Lower lobe of right lung (tissue), 2 donors: ENCODE measurements at regions not wholly inside any gene's neighbourhood (a gene's known extent, or its start where the extent isn't known, plus 50 kb on each side); places are given as distances from the start of the nearest gene placed in this dataset.

ENCODE experiments used
- ATAC-seq, 2 donors: fragments of 200-7000 bp; cut with Tn5 transposase; one replicate each; pipeline ENCODE4 v1.9.1; 2020 to 2022; ENCODE audit warnings: mild to moderate bottlenecking in 2 of 2, moderate library complexity in 2 of 2
- DNase-seq: peaks from one replicate; pipeline ENCODE4 v3.0.0-alpha.2; 2020
- H3K27ac ChIP-seq: fragments of 200-600 bp; one replicate; pipeline ENCODE4 v1.8.0; 2022
- H3K27me3 ChIP-seq: fragments of 200-600 bp; one replicate; pipeline ENCODE4 v1.8.0; 2022; ENCODE audit warnings: low read depth
- H3K36me3 ChIP-seq: fragments of 200-600 bp; one replicate; pipeline ENCODE4 v1.8.0; 2022; ENCODE audit warnings: mild to moderate bottlenecking
- H3K4me1 ChIP-seq: fragments of 200-600 bp; one replicate; pipeline ENCODE4 v1.8.0; 2022
- H3K4me3 ChIP-seq: fragments of 200-600 bp; one replicate; pipeline ENCODE4 v1.8.0; 2022; ENCODE audit warnings: mild to moderate bottlenecking
- H3K9me3 ChIP-seq: fragments of 200-600 bp; one replicate; pipeline ENCODE4 v1.8.0; 2022
- intact Hi-C: fragments of 100-400 bp; cut with DNase I; formaldehyde crosslinking; loops from one replicate; pipeline ENCODE4 v1.11.0; 2022
- TF ChIP-seq, protein P1 (sequence below): fragments of 200-600 bp; IDR thresholded peaks from one replicate; pipeline ENCODE4 v1.8.0; 2022; ENCODE audit warnings: antibody characterized with exemption, mild to moderate bottlenecking
- donor health status: DM: no; HTN: yes; CAD: no; lungs with severe emphysema.

DNA sequence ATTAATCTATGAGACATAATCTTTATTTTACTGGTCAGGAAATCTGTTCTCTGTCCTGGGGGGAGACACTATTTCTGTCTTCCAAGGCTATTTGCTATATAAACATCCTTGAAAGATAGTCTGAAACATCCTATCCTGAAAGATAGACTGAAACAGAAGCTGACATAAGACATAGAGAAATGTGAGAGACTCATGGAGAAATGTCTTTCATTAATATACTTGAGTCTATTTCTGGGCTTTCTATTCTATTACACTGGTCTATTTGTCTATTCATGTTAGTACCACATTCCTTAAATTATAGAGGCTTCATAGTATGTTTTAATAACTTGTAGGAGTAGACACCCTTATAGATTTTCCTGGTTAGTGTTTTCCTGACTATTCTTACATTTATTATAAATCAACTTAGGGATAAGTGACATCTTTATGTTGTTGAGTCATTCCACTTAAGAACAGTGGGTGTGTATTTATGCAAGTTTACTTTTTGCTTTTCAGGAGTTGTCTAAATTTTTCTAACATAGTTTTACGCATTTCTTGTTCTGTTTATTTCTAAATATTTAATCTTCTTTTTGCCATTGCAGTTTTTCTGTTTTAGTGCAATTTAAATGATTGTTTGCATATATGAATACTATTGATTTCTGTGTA lies 244.9 kb upstream of the ZSWIM2 start:
- H3K4me3 ChIP-seq, result no peak overlapping the region

DNA sequence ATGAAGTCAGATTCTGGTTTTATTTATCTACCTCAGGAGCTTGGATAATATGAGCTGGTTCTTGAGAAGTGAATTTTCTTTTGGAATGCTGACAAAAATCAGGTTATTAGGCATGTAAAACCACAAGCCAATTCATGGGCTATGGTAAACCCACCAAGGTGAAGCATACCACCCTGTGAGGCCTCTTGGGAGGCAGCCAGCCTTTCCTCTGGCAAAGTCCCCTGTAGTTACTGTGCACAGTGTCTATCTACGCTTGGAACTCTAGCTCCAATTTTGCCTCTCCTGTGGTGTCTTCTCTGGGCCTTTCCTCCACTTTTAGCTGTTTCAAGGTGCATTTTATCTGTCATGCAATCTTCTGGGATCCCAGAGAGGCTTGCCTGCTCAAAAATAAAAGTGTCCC lies 242.7 kb upstream of the ZSWIM2 start:
- H3K36me3 ChIP-seq, result no peaks in the 10 kb centered on the region
- no peak for ATAC-seq
- intact Hi-C loops, result no loop called here
- H3K4me1 ChIP-seq, result no peaks in the 10 kb centered on the region
- no peaks in the 10 kb centered on the region for H3K9me3 ChIP-seq
- H3K4me3 ChIP-seq, result no peak overlapping the region
- TF ChIP-seq, protein P1, sequence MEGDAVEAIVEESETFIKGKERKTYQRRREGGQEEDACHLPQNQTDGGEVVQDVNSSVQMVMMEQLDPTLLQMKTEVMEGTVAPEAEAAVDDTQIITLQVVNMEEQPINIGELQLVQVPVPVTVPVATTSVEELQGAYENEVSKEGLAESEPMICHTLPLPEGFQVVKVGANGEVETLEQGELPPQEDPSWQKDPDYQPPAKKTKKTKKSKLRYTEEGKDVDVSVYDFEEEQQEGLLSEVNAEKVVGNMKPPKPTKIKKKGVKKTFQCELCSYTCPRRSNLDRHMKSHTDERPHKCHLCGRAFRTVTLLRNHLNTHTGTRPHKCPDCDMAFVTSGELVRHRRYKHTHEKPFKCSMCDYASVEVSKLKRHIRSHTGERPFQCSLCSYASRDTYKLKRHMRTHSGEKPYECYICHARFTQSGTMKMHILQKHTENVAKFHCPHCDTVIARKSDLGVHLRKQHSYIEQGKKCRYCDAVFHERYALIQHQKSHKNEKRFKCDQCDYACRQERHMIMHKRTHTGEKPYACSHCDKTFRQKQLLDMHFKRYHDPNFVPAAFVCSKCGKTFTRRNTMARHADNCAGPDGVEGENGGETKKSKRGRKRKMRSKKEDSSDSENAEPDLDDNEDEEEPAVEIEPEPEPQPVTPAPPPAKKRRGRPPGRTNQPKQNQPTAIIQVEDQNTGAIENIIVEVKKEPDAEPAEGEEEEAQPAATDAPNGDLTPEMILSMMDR, result no peak
- DNase-seq, result no peak
- H3K27ac ChIP-seq, result no peak overlapping the region
- no peaks in the 10 kb centered on the region for H3K27me3 ChIP-seq

More for the DNA sequence above, 244.9 kb upstream of the ZSWIM2 start:
- TF ChIP-seq, protein P1, result no peak
- DNase-seq (no peak), ATAC-seq (no peak)
- Histone ChIP-seq H3K36me3 (no peaks in the 10 kb centered on the region), H3K9me3 (no peaks in the 10 kb centered on the region), H3K27ac (no peak overlapping the region), H3K4me1 (no peaks in the 10 kb centered on the region), H3K27me3 (no peaks in the 10 kb centered on the region)
- intact Hi-C loops, result no loop called here

GRCh38 chr2:187084524-187084923 lies 235.6 kb upstream of the ZSWIM2 start:
- intact Hi-C loops, result no loop called here
- Histone ChIP-seq H3K9me3 (no peaks in the 10 kb centered on the region), H3K27me3 (no peaks in the 10 kb centered on the region), H3K4me3 (no peak overlapping the region), H3K27ac (no peak overlapping the region), H3K4me1 (no peaks in the 10 kb centered on the region), H3K36me3 (no peaks in the 10 kb centered on the region)
- DNase-seq (no peak), ATAC-seq (no peak)
- TF ChIP-seq, protein P1, result no peak

- Histone ChIP-seq H3K27ac (no peak overlapping the region), H3K36me3 (no peaks in the 10 kb centered on the region), H3K9me3 (no peaks in the 10 kb centered on the region), H3K4me3 (no peak overlapping the region), H3K4me1 (no peaks in the 10 kb centered on the region), H3K27me3 (no peaks in the 10 kb centered on the region)
- DNase-seq, result no peak
- TF ChIP-seq, protein P1, result no peak
- intact Hi-C loops, result no loop called here
- no peak for ATAC-seq
Observed at GRCh38 chr2:187081461-187081860, 232.5 kb upstream of the ZSWIM2 start.

- Histone ChIP-seq H3K4me3 (no peak overlapping the region), H3K9me3 (no peaks in the 10 kb centered on the region), H3K27ac (no peak overlapping the region), H3K4me1 (no peaks in the 10 kb centered on the region), H3K27me3 (no peaks in the 10 kb centered on the region), H3K36me3 (no peaks in the 10 kb centered on the region)
- intact Hi-C loops, result no loop called here
- DNase-seq (no peak), ATAC-seq (no peak)
- TF ChIP-seq, protein P1, result no peak
Observed at GRCh38 chr2:187079901-187080300, 230.9 kb upstream of the ZSWIM2 start.
